Heart left ventricle (tissue), 16 donors: ENCODE measurements at regions not wholly inside any gene's neighbourhood (a gene's known extent, or its start where the extent isn't known, plus 50 kb on each side); places are given as distances from the start of the nearest gene placed in this dataset.

ENCODE experiments used
- ATAC-seq, 4 donors: fragments of 200-7000 bp; cut with Tn5 transposase; one replicate each; pipeline ENCODE4 v1.9.1; 2020 to 2022; ENCODE audit warnings: moderate library complexity in 4 of 4, mild to moderate bottlenecking in 3 of 4, moderate number of reproducible peaks in 1 of 4
- DNase-seq, 5 donors: peaks; one replicate each; pipeline ENCODE4 v3.0.0-alpha.2; 2020
- H3K27ac ChIP-seq, 12 donors: fragments of 200-600 bp; sonication (generic) in 4 of 12; one replicate each; pipeline versions ENCODE4 v1.5.0 to v1.8.0; 2016 to 2022; ENCODE audit warnings: mild to moderate bottlenecking in 2 of 12
- H3K27me3 ChIP-seq, 9 donors: fragments of 200-600 bp; sonication (generic) in 2 of 9; one replicate each; pipeline versions ENCODE4 v1.5.1 to v1.8.0; 2016 to 2022; ENCODE audit warnings: mild to moderate bottlenecking in 3 of 9
- H3K36me3 ChIP-seq, 9 donors: fragments of 200-600 bp; sonication (generic) in 2 of 9; one replicate each; pipeline versions ENCODE4 v1.5.0 to v1.8.0; 2018 to 2022; ENCODE audit warnings: mild to moderate bottlenecking in 2 of 9
- H3K4me1 ChIP-seq, 12 donors: fragments of 200-600 bp; sonication (generic) in 4 of 12; one replicate each; pipeline versions ENCODE4 v1.5.0 to v1.8.0; 2016 to 2022; ENCODE audit warnings: mild to moderate bottlenecking in 3 of 12
- H3K4me3 ChIP-seq, 12 donors: fragments of 200-600 bp; sonication (generic) in 4 of 12; one replicate each; pipeline versions ENCODE4 v1.5.0 to v1.8.0; 2017 to 2022; ENCODE audit warnings: mild to moderate bottlenecking in 9 of 12, moderate library complexity in 4 of 12
- H3K9me3 ChIP-seq, 12 donors: fragments of 200-600 bp; sonication (generic) in 4 of 12; one replicate each; pipeline versions ENCODE4 v1.5.0 to v1.8.0; 2016 to 2022; ENCODE audit warnings: mild to moderate bottlenecking in 1 of 12
- POLR2A ChIP-seq, 2 donors: fragments of 450-650 bp; IDR thresholded peaks; one replicate each; pipeline ENCODE4 v1.6.1; 2017; ENCODE audit warnings: antibody characterized with exemption in 2 of 2, mild to moderate bottlenecking in 2 of 2, moderate library complexity in 2 of 2
- WGBS, 4 donors: extraction: QIAGEN DNeasy Blood & Tissue Kit in 2 of 4; methylation state at CpG; one replicate each; pipeline versions ENCODE4 v1.1.5 to v1.1.7; 2013 to 2018; 5-methylcytosine and 5-hydroxymethylcytosine counted together
- intact Hi-C, 10 donors: fragments of 100-400 bp; cut with DNase I; formaldehyde crosslinking; loops; one replicate each; pipeline versions ENCODE4 v1.11.1 to v1.14.2; 2022
- TF ChIP-seq, protein P1 (sequence below), 12 donors: fragments of 200-600 bp; sonication (generic) in 4 of 12; IDR thresholded peaks; one replicate each; pipeline versions ENCODE4 v1.5.0 to v1.8.0; 2018 to 2022; ENCODE audit warnings: antibody characterized with exemption in 12 of 12, mild to moderate bottlenecking in 5 of 12
- donor health status: ischemic (EF 13 %, LVEDD 7.1; RV severe dilation, severe dysfunction).
- donor health status: healthy with polysubstance abuse.
- donor health status: DM: no; HTN: yes; CAD: no.
- donor health status: DM: no; HTN: no; CAD: no.
- donor health status: ischemic (EF 25% LVEDD 6.9; RV normal size, moderate dysfunction).
- donor health status: ischemic (EF 25% LVEDD 5.7; RV mildly dilated, moderate dysfunction).
- donor health status: healthy.
- donor health status: DM: yes; HTN: yes; CAD: no.
- donor health status: ischemic (EF 35%, LVEDD 5.7; RV mildly dilated, moderate dysfunction).
- donor health status: nonischemic (EF 11% LVEDD 7.7; RV severe dilation, severe dysfunction).
- donor health status: DM: yes; HTN: yes; CAD: no.
- donor health status: PGD.
- donor health status: ischemic (EF 29% LVEDD 5.4; RV normal size, mild dysfunction).
- donor health status: nonischemic (EF 23%, LVEDD 6.1; RV moderate dilation, normal function).

GRCh38 chr4:153945704-153946103, 156.8 kb upstream of the SFRP2 start:
- Histone ChIP-seq H3K36me3 (no peaks in the 10 kb centered on the region), H3K27ac (no peak overlapping the region), H3K9me3 (peaks cover 0 to 20% (median 2%) of the 10 kb centered on the region in 12 donors), H3K4me1 (no peaks in the 10 kb centered on the region), H3K27me3 (peaks cover 0 to 7% (median 0%) of the 10 kb centered on the region in 9 donors), H3K4me3 (no peak overlapping the region)
- intact Hi-C loops, result no loop called here
- ATAC-seq (no peak), DNase-seq (no peak)
- 85 to 94% (median 89%) methylated on average over 1 of the region's 1 CpG for WGBS, 4 donors
- no peak for TF ChIP-seq POLR2A (IDR thresholded peaks at IDR 0.05)
- TF ChIP-seq, protein P1, sequence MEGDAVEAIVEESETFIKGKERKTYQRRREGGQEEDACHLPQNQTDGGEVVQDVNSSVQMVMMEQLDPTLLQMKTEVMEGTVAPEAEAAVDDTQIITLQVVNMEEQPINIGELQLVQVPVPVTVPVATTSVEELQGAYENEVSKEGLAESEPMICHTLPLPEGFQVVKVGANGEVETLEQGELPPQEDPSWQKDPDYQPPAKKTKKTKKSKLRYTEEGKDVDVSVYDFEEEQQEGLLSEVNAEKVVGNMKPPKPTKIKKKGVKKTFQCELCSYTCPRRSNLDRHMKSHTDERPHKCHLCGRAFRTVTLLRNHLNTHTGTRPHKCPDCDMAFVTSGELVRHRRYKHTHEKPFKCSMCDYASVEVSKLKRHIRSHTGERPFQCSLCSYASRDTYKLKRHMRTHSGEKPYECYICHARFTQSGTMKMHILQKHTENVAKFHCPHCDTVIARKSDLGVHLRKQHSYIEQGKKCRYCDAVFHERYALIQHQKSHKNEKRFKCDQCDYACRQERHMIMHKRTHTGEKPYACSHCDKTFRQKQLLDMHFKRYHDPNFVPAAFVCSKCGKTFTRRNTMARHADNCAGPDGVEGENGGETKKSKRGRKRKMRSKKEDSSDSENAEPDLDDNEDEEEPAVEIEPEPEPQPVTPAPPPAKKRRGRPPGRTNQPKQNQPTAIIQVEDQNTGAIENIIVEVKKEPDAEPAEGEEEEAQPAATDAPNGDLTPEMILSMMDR (IDR thresholded peaks at IDR 0.05), result no peak

DNA sequence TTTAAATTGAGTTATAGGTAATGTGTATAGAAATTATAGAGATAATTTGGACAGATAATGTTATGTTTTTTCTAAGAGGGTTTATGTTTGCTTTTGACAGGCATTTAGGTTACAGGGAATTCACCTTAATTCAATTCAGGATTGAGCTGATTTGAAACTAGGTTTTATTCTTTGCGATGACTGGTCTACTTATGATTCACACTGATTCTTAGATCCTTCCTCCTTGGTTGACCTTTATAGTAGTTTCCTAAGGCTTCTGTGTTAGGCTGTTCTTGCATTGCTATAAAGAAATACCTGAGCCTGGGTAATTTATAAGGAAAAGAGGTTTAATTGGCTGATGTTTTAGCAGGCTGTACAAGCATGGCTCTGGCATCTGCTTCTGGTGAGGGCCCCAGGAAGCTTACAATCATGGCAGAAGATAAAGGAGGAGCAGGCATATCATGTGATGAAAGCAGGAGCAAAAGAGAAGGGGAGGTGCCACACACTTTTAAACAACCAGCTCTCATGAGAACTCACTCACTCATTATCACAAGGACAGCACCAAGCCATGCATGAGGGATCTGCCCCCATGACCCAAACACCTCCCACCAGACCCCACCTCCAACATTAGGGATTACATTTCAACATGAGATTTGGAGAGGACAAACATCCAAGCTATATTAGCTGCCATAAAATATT, 155.0 kb upstream of the SFRP2 start:
- H3K27me3 ChIP-seq, result peaks cover 0 to 7% (median 0%) of the 10 kb centered on the region in 9 donors
- H3K9me3 ChIP-seq, result peaks cover 0 to 20% (median 2%) of the 10 kb centered on the region in 12 donors
- 94 to 100% (median 100%) methylated on average over 1 of the region's 1 CpG for WGBS, 4 donors
- H3K36me3 ChIP-seq, result no peaks in the 10 kb centered on the region
- DNase-seq (no peak), ATAC-seq (no peak)
- no peaks in the 10 kb centered on the region for H3K4me1 ChIP-seq
- no peak overlapping the region for H3K4me3 ChIP-seq
- intact Hi-C loops, result no loop called here
- TF ChIP-seq POLR2A (IDR thresholded peaks at IDR 0.05), result no peak
- TF ChIP-seq, protein P1 (IDR thresholded peaks at IDR 0.05), result no peak
- no peak overlapping the region for H3K27ac ChIP-seq

DNA sequence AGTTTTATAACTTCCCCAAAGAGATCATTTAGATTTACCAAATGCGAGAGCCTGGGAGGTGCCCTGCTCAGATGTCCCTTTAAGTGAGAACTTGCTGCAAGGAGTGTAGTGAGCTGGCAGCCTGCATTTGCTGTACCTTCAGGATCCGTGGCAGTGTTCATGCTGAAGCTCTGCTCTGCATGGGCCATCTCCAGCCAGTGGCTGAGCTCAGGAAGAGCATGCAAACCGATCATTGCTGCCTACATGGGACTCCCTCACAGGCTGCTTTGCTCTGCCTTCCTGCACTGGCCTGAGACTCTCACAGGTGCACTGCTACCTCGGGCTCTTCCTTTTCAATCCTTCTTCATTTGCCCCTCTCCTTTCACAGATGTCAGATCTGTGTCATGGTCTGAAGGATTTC, 152.0 kb upstream of the SFRP2 start:
- TF ChIP-seq, protein P1 (IDR thresholded peaks at IDR 0.05), result no peak
- TF ChIP-seq POLR2A (IDR thresholded peaks at IDR 0.05), result no peak
- Histone ChIP-seq H3K9me3 (peaks cover 0 to 13% (median 1%) of the 10 kb centered on the region in 12 donors), H3K27ac (no peak overlapping the region), H3K36me3 (no peaks in the 10 kb centered on the region), H3K4me3 (no peak overlapping the region), H3K27me3 (no peaks in the 10 kb centered on the region), H3K4me1 (no peaks in the 10 kb centered on the region)
- intact Hi-C loops, result no loop called here
- ATAC-seq, result no peak
- DNase-seq, result no peak
- 57 to 72% (median 66%) methylated on average over 4 of the region's 4 CpGs for WGBS, 4 donors

GRCh38 chr4:153939570-153939969, 150.7 kb upstream of the SFRP2 start:
- WGBS, 4 donors, result 80 to 93% (median 92%) methylated on average over 1 of the region's 1 CpG
- Histone ChIP-seq H3K4me3 (no peak overlapping the region), H3K4me1 (no peaks in the 10 kb centered on the region), H3K36me3 (no peaks in the 10 kb centered on the region), H3K27me3 (no peaks in the 10 kb centered on the region), H3K27ac (no peak overlapping the region), H3K9me3 (no peaks in the 10 kb centered on the region)
- intact Hi-C loops, result no loop called here
- TF ChIP-seq, protein P1 (IDR thresholded peaks at IDR 0.05), result no peak
- no peak for TF ChIP-seq POLR2A (IDR thresholded peaks at IDR 0.05)
- no peak for ATAC-seq
- DNase-seq, result no peak
